Endothelial cell (in vitro differentiated cells): ENCODE measurements at regions not wholly inside any gene's neighbourhood (a gene's known extent, or its start where the extent isn't known, plus 50 kb on each side); places are given as distances from the start of the nearest gene placed in this dataset.

Experiments used
- DNase-seq: peaks from one replicate; pipeline ENCODE4 v3.0.0; 2021; ENCODE audit warnings: low spot score
- H3K27ac Mint-ChIP-seq: one replicate; pipeline ENCODE4 v1.8.0; 2021; ENCODE audit warnings: mixed read lengths, inconsistent platforms; ENCODE audit not compliant: unreplicated experiment
- H3K27me3 Mint-ChIP-seq: one replicate; pipeline ENCODE4 v1.8.0; 2021; ENCODE audit warnings: mild to moderate bottlenecking, moderate library complexity, mixed read lengths, inconsistent platforms; ENCODE audit not compliant: unreplicated experiment
- H3K36me3 Mint-ChIP-seq: one replicate; pipeline ENCODE4 v1.8.0; 2021; ENCODE audit warnings: mild to moderate bottlenecking, low read depth, mixed read lengths, inconsistent platforms; ENCODE audit not compliant: unreplicated experiment
- H3K4me1 Mint-ChIP-seq: one replicate; pipeline ENCODE4 v1.8.0; 2021; ENCODE audit warnings: mild to moderate bottlenecking, mixed read lengths, inconsistent platforms; ENCODE audit not compliant: unreplicated experiment
- H3K4me3 Mint-ChIP-seq: one replicate; pipeline ENCODE4 v1.8.0; 2021; ENCODE audit warnings: mild to moderate bottlenecking, mixed read lengths, inconsistent platforms; ENCODE audit not compliant: unreplicated experiment
- H3K9me3 Mint-ChIP-seq: one replicate; pipeline ENCODE4 v1.8.0; 2021; ENCODE audit warnings: mixed read lengths, inconsistent platforms; ENCODE audit not compliant: unreplicated experiment
- CTCF ChIP-seq: fragments of 200-600 bp; sonication (generic); IDR thresholded peaks from one replicate; pipeline ENCODE4 v1.5.0; 2021; ENCODE audit warnings: antibody characterized with exemption; ENCODE audit not compliant: unreplicated experiment

GRCh38 chr18:78688916-78689315 is 290.7 kb upstream of the SALL3 start:
- H3K4me3 Mint-ChIP-seq: no peak overlapping the region
- peaks cover 15% of the 10 kb centered on the region for H3K36me3 Mint-ChIP-seq
- H3K9me3 Mint-ChIP-seq: peaks cover 48% of the 10 kb centered on the region
- peaks cover 9% of the 10 kb centered on the region for H3K27me3 Mint-ChIP-seq
- DNase-seq: no peak
- TF ChIP-seq CTCF: no peak
- H3K27ac Mint-ChIP-seq: no peak overlapping the region
- H3K4me1 Mint-ChIP-seq: no peaks in the 10 kb centered on the region

DNA sequence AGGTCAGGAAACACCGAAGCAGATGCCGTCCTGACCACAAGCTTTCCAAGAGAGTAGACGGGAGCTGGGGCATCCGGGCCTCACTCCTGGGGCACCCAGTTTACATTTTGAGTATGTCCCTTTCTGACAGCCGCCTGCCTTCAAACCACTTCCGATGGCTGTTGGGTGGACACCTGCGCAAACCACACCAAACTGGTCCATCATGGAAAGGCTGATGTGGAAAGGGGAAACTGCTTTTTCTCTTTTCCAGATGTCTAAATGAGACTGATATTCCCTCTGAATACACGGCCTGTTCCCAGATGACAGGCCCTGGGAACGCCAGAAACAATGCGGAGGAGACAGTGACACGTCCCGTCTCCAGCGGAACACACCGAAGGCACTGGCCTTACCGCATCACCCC is 290.0 kb upstream of the SALL3 start:
- H3K36me3 Mint-ChIP-seq: peaks cover 15% of the 10 kb centered on the region
- peaks cover 43% of the 10 kb centered on the region for H3K9me3 Mint-ChIP-seq
- no peaks in the 10 kb centered on the region for H3K4me1 Mint-ChIP-seq
- H3K27ac Mint-ChIP-seq: no peak overlapping the region
- peaks cover 9% of the 10 kb centered on the region for H3K27me3 Mint-ChIP-seq
- TF ChIP-seq CTCF: no peak
- no peak overlapping the region for H3K4me3 Mint-ChIP-seq
- DNase-seq: no peak

DNA sequence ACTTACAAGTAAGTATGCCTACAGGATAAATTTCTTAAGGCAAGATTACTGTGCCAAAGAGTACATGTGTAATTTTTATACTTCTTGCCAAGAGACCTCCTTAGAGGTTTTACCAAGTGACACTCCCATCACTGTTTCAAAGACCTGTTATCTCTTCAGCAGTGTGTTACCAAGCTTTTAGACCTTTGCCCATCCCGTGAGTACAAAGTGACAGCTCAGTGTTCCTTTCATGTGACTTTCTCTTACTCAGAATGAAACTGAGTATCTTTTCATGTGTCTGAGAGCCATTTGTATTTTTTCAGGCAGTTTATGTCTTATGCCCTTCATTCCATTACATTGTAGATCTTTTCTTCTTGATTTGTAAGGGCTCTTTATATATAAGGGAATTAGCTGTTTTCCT is 287.5 kb upstream of the SALL3 start:
- H3K4me1 Mint-ChIP-seq: no peaks in the 10 kb centered on the region
- peaks cover 2% of the 10 kb centered on the region for H3K27me3 Mint-ChIP-seq
- peaks cover 36% of the 10 kb centered on the region for H3K9me3 Mint-ChIP-seq
- no peak for TF ChIP-seq CTCF
- H3K27ac Mint-ChIP-seq: no peak overlapping the region
- DNase-seq: no peak
- no peak overlapping the region for H3K4me3 Mint-ChIP-seq
- H3K36me3 Mint-ChIP-seq: peaks cover 9% of the 10 kb centered on the region

GRCh38 chr18:78693429-78693828 is 286.2 kb upstream of the SALL3 start:
- peaks cover 49% of the 10 kb centered on the region for H3K9me3 Mint-ChIP-seq
- H3K27me3 Mint-ChIP-seq: peaks cover 4% of the 10 kb centered on the region
- no peak for TF ChIP-seq CTCF
- no peak overlapping the region for H3K4me3 Mint-ChIP-seq
- no peaks in the 10 kb centered on the region for H3K4me1 Mint-ChIP-seq
- H3K27ac Mint-ChIP-seq: no peak overlapping the region
- DNase-seq: no peak
- peaks cover 12% of the 10 kb centered on the region for H3K36me3 Mint-ChIP-seq

GRCh38 chr18:78696698-78697435 is 282.8 kb upstream of the SALL3 start:
- H3K4me3 Mint-ChIP-seq: no peak overlapping the region
- peaks cover 4% of the 10 kb centered on the region for H3K27me3 Mint-ChIP-seq
- no peak for TF ChIP-seq CTCF
- DNase-seq: no peak
- H3K36me3 Mint-ChIP-seq: peaks cover 22% of the 10 kb centered on the region
- peaks cover 45% of the 10 kb centered on the region for H3K9me3 Mint-ChIP-seq
- H3K27ac Mint-ChIP-seq: no peak overlapping the region
- no peaks in the 10 kb centered on the region for H3K4me1 Mint-ChIP-seq
